HG03175 (cell line): ENCODE measurements at regions not wholly inside any gene's neighbourhood (a gene's known extent, or its start where the extent isn't known, plus 50 kb on each side); places are given as distances from the start of the nearest gene placed in this dataset.
"Not testable (repeated sequence)": the region's sequence is repeated elsewhere in the genome, so short reads cannot be mapped to it uniquely, and the experiment has no call there.

Experiments used
- ATAC-seq: cut with Tn5 transposase; IDR thresholded peaks from one replicate; pipeline ENCODE4 v1.9.1; 2021; ENCODE audit warnings: mild to moderate bottlenecking, moderate library complexity; ENCODE audit not compliant: unreplicated experiment

DNA sequence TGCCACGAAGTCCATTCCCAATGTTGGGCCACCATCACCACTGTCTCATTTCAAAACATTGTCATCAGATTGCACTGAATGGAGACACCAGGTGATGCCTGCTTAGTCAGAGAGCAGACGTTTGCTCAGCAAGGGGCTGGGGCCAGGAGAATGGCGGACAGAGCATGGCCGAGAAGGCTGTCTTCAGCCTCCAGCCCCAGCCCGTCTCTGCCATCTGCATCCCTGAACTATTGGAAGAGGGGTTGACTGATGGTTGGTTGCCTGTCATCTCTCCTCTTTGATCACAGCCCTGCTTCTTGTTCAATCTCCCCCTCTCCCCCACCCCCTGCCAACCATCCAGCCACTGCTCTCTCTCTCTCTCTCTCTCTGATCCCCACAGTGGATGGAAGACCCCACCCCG lies 140.9 kb downstream of the SHOX start:
- ATAC-seq: no peak

DNA sequence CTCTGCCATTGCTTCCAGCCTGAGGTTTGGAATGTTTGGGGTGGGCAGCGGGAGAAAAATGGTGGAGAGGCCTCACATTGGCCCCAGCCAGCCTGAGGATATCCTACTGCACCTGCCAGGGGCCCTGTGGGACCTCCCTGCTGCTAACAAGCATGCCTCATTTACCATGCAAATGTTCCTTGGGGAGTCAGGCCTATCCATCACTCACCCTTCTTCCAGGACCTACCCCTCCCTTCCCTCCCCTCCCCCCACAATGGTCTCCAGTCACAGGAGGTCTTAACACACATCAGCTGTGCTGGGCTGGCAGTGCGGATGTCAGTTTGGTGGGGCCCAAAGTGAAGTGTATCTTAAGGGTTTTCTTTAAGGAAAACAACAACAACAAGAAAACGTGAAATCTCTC lies 139.2 kb downstream of the SHOX start:
- no peak for ATAC-seq

DNA sequence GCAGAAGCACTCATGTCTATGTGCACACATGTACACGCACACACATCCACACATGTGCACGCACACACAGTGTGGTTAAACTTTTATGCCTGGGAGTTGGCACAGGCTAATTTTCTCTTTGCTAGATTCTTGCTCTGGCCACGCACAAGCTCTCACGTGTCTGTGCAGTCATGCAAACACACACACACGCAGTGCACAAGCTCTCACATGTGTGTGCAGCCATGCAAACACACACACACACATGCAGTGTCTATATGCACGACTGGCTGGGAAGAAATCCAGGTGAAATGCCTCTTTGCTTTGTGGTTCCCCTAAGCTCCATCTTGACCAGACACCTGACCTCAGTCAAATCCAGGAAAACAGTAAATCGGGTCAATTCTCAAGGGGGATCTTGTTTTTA lies 138.0 kb downstream of the SHOX start:
- no peak for ATAC-seq

- ATAC-seq: no peak
Observed at GRCh38 chrX:758917-759316, 128.3 kb downstream of the SHOX start.

GRCh38 chrX:750812-751211 lies 120.2 kb downstream of the SHOX start:
- ATAC-seq: no peak

DNA sequence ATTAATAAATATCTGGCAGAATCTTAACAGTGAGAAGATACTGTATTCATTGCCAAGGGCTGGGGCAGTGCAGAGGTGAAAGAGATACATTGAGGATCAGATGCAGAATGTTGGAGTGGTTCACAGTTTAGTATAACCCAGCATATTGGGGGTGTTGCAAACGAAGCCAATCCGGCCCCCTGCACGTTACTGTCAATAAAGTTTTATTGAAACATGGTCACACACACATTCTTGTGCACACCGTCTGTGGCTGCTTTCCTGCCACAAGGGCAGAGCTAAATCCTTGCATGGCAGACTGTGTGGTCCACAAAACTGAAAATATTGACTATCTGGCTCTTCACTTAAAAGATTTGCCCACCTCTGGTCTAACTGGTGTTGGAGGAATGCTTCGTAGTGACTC lies 119.7 kb downstream of the SHOX start:
- ATAC-seq: no peak

DNA sequence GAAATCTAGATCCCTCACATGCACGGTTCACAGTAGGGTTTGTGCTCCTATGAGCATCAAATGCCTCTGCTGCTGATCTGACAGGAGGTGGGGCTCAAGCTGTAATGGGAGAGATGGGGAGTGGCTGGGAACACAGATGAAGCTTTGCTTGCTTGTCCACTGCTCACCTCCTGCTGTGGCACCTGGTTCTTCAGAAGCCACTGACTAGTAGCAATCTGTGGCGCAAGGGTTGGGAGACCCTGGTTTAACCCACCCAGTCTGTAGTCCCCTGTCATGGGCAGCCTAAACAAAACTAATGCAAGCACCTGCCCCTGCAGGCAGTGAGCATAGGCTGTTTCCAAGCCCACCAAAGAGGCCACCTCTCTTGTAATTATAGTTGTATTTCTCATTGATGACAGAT lies 116.6 kb downstream of the SHOX start:
- no peak for ATAC-seq

DNA sequence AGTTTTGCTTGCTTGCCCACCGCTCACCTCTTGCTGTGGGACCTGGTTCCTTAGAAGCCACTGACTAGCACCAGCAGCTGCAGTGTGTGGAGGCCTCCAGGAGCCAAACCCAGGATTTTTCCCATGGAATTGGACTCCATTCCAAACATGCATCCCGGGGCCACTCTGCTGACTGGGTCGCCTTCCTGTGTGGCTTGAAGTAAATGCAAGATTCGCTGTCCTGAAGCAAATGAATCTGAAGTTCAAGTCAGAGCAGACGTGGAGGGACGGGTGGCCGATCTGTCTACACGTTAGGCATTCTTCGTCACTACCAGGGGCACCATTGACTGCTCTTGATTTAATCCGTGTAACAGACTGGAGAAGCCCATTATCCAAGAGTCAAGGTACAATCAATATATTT lies 109.0 kb downstream of the SHOX start:
- no peak for ATAC-seq

DNA sequence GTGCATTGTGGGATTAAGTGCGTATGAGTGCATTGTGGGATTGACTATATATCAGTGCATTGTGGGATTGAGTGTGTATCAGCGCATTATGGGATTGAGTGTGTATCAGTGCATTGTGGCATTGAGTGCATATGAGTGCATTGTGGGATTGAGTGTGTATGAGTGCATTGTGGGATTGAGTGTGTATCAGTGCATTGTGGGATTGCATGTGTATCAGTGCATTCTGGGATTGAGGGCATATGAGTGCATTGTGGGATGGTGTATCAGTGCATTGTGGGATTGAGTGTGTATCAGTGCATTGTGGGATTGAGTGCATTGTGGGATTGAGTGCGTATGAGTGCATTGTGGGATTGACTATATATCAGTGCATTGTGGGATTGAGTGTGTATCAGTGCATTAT lies 106.4 kb downstream of the SHOX start:
- not testable (repeated sequence) for ATAC-seq

DNA sequence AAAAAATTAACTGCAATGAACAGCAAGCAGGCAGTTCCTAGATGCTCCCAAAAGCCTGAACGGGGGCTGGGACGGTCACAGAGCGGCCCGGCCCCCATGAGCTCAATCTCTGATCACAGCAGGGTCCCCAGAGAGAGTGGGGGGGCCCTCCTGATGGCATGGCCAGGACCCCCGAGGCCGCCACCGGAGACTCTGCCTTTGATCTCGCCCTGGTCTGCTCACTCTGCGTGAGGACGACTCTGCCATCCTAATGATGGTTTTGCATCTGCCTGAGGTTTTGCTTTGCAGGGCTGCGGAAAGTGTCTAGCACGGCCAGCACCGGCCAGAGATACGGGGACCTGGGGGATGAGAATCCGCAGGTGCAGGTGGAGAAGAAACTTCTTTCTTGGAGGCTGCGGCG lies 103.8 kb downstream of the SHOX start:
- ATAC-seq: no peak

DNA sequence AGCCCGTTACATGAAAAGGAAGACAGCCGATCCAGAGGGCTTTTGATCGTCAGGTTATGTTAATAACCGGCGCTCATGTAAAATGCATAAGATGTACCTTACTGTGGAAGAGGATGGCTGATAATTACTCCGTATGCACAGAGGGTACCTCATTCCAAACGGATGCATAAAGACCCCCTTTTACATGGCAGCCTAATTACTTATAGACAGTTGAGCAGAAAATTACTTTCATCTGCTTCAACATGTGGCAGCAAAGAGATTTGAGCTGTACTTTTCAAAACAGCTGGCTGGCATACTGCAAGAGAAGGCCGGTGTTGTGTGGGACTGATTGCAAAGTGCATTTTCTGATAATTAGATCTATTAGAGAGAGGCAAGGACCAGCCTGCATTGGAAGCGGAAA lies 103.4 kb downstream of the SHOX start:
- ATAC-seq: no peak

DNA sequence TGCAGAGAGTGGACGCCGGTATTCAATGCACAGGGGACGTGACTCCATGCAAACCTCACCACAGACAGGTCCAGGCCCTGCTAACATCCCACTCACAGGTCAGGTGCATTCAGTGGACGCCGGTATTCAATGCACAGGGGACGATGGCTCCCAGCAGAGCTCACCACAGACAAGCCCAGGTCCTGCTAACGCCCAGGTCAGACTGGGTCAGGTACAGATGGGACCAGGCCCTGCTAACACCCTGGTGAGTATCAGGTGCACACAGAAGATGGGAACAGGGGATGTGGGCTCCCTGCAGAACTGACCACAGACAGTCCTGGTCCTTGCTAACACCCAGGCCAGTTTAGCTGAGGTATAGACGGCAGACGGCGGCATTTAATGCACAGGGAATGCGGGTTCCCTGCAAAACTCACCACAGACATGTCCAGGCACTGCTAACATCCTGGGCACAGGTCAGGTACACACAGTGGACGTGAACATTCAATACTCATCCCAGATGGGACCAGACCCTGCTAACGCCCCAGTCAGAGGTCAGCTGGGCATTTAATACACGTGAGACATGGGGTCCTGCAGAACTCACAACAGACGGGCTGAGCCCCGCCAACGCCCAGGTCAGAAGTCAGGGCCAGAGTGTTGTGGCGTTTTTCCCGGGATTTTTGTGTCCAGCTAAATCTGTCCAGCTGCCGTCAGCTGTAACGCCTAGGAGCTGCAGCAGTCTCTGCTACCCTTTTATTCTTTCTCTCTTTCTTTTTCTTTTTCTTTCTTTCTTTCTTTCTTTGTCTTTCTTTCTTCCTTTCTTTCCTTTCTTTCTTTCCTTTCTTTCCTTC lies 99.2 kb downstream of the SHOX start:
- no peak for ATAC-seq

DNA sequence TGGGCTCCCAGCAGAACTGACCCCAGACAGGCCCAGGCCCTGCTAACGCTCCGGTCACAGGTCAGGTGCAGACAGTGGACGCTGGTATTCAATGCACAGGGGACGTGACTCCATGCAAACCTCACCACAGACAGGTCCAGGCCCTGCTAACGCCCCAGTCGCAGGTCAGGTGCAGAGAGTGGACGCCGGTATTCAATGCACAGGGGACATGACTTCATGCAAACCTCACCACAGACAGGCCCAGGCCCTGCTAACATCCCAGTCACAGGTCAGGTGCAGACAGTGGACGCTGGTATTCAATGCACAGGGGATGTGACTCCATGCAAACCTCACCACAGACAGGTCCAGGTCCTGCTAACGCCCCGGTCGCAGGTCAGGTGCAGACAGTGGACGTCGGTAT lies 98.5 kb downstream of the SHOX start:
- not testable (repeated sequence) for ATAC-seq

- not testable (repeated sequence) for ATAC-seq
Observed at GRCh38 chrX:728639-729038, 98.0 kb downstream of the SHOX start.

DNA sequence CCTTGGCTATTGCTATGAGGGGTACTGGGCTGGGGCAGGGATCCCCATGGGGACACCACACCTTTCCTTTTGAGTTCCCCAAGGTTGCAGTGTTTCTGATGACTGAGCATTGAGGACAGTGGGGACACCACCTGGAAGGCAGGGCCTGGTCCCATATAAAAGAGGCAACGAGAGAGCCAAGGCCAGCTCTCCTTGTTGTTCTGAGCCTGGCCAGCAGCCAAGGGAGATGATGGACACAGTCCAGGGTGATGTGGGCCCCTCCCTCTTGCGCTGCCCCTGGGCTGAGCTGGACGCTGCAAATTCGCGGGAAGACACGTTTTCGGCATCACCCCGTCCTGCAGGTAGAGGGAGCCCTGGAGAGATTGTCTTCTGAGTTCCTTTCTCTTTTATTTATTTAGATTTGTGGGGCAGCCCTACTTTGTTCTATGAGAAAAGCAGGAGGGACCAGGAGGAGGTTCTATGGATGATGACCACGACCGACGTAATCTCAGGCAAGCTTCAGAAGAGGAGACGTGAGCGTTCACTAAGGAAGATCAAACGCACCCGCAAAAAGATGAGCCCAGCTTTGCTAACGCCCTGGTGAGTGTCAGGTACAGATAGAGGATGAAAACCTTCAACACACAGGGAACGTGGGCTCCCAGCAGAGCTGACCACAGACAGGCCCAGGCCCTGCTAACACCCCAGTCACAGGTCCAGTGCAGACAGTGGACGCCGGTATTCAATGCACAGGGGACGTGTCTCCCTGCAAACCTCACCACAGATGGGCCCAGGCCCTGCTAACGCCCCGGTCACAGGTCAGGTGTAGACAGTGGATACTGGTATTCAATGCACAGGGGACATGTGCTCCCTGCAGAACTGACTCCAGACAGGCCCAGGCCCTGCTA lies 97.4 kb downstream of the SHOX start:
- no peak for ATAC-seq

- ATAC-seq: no peak
Observed at GRCh38 chrX:725971-726370, 95.4 kb downstream of the SHOX start.

DNA sequence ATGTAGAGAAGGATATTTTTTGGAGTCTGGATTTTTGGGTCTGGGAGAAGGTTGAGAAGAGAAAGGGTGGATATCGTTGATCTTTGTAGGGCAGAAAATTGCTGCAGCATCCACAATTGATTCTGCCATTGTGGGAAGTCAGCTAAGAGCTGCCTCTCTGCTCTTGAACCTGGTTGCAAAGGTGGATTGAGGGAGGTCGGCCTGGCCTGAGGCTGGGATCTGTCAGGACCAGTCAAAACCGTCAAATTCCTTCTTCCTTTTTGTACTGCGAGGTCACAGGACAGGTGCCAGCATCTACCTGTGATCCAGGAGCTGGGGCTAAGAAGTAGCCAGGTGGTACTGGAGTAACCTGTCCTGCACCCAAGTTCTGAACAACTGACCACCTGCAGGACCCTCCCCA lies 93.7 kb downstream of the SHOX start:
- no peak for ATAC-seq

- ATAC-seq: no peak
Observed at GRCh38 chrX:723781-724180, 93.2 kb downstream of the SHOX start.

GRCh38 chrX:721354-721753 lies 90.8 kb downstream of the SHOX start:
- ATAC-seq: no peak

DNA sequence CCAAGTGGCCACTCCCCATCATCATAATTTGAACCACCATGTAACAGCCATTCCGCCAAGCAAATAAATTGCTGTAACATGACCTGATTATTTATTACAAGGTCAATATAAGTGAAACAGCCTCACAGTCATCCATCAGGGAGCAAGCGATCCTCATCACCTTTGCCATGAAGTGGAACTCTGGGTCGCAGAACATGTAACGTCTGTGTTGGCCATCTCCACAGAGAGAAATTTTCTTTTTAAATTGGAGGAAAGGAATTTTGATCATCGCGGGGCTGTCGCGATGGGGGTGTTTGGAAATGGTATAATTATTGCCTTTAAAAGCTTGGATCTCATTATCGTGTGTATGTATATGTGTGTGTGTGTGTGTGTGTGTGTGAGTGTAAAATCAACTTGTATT lies 90.2 kb downstream of the SHOX start:
- no peak for ATAC-seq

DNA sequence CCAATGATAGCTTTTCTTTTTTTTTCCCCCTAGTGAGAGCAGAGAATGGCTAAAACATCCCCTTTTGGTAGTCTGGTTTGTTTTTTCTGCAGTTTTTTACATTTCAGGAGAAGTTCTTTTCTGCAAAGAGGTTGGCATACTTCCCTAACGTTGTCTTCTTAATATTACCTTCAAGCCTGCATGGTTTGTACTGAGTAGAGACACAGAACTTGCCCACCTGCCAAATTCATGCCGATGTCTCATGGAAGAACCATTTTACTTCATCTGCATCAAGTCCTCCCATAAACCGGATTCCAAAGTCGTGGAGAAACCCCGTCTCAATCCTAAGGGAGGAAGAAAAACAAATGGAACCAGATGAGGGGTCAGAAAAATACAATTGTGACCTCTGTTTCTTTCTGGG lies 89.7 kb downstream of the SHOX start:
- no peak for ATAC-seq

DNA sequence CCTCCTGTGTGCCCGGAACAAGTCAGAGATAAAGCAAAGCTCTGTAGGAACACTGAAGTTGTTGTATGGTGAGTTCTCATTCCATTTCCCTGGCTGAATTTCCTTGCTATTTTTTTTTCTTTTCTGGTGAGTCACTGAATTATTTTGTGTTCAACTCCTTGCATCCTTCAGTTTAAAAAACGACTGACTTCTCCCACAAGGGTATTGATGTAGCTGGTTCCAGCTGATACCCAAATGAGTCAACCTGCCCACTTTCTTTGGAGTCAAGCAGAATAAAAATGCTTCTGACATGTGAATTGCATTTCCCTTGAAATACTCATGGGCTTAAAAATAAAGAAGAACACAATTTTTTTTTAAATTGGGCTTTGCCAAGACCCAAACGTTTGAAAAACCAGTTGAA lies 85.5 kb downstream of the SHOX start:
- no peak for ATAC-seq
